ENCODE measurements at regions not wholly inside any gene's neighbourhood (a gene's known extent, or its start where the extent isn't known, plus 50 kb on each side); places are given as distances from the start of the nearest gene placed in this dataset.

- Histone ChIP-seq H3K4me1 (ENCODE audit: control insufficient read depth, insufficient read depth, low read length) (no peaks in the 10 kb centered on the region), H3K9ac (ENCODE audit: control insufficient read depth, insufficient read depth, low read length) (no peak overlapping the region), H3K9me3 (replicated peaks; ENCODE audit: control insufficient read depth, insufficient read depth, low read length) (no peaks in the 10 kb centered on the region), H3K4me2 (ENCODE audit: control insufficient read depth, insufficient read depth) (no peak overlapping the region), H4K20me1 (ENCODE audit: control insufficient read depth, insufficient read depth) (no peaks in the 10 kb centered on the region), H3K27me3 (replicated peaks in 1 of 2; ENCODE audit: control insufficient read depth in 2 of 2, insufficient read depth in 2 of 2, low read length in 1 of 2) (no peaks in the 10 kb centered on the region), H3K27ac (ENCODE audit: control insufficient read depth, insufficient read depth) (no peak overlapping the region), H3K79me2 (ENCODE audit: control insufficient read depth, insufficient read depth, low read length) (no peaks in the 10 kb centered on the region), H2AFZ (ENCODE audit: control insufficient read depth, low read depth, low read length) (no peak overlapping the region), H3K36me3 (ENCODE audit: control insufficient read depth in 2 of 2, insufficient read depth in 2 of 2, low read length in 1 of 2) (no peaks in the 10 kb centered on the region), H3K4me3 (no peak overlapping the region)
- RAD21 ChIA-PET (ENCODE audit: unreplicated experiment) = no interaction called here
- intact Hi-C loops (cut with micrococcal nuclease; ENCODE audit: unreplicated experiment) (no loop called here), in situ Hi-C loops (cut with MboI) (no loop called here)
- CTCF ChIA-PET = interaction anchor here (0.9 kb wide), 1 partner anchor 314 kb away, joined by 3 read pairs; no protein-coding TSS in a partner anchor
- FAIRE-seq (no peak), DNase-seq (ENCODE audit: low read depth, low spot score) (no peak), ATAC-seq (no peak)
- POLR2A ChIA-PET = no interaction called here
- TF ChIP-seq PBX3 (IDR thresholded peaks at IDR 0.05; ENCODE audit: insufficient replicate concordance, low read depth, low read length) (no peak), NRF1 (conservative IDR thresholded peaks at IDR 0.05; ENCODE audit: low read depth, low read length) (no peak), NFIC (IDR thresholded peaks at IDR 0.05; ENCODE audit: low read depth, low read length) (no peak), E4F1 (IDR thresholded peaks at IDR 0.05; ENCODE audit: borderline replicate concordance, partially characterized antibody) (no peak), IKZF2 (IDR thresholded peaks at IDR 0.05) (no peak), SP1 (IDR thresholded peaks at IDR 0.05; ENCODE audit: low read depth, low read length) (no peak)
- SMC1A ChIA-PET (ENCODE audit: uncharacterized antibody, unreplicated experiment) = no interaction called here
- BruUV-seq (replicated peaks) = no TSS peak
- WGBS (ENCODE audit: insufficient coverage, insufficient replicate concordance, low lambda C conversion rate, missing lambda C conversion rate) = 49% methylated on average over 4 of the region's 4 CpGs
Measured at GRCh38 chr6:121535777-121536176, 100.3 kb downstream of the GJA1 start.

All from GM12878 (cell line).